ENCODE measurements at regions not wholly inside any gene's neighbourhood (a gene's known extent, or its start where the extent isn't known, plus 50 kb on each side); places are given as distances from the start of the nearest gene placed in this dataset.

DNA sequence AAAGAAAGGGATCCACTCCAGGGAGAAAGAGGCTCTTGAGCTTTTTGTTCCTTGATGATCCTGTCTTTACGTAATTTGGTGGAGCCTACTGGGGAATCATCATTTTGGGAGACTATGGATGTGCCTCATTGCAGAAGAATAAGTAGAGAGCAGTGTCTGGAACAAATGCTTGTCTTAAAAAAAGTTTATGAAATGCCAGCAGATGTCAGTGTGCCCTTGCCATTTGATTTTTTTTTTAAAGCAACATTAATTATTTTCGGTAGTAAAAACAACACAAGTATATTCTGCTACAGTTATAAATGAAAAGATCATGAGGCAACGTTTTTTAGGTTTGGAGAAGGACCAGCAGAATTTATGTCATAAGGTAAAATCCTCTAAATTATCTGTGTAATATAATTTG, 934.8 kb upstream of the EEF2KMT start:
- Histone ChIP-seq H3K27me3 (ENCODE audit: insufficient read depth) (no peaks in the 10 kb centered on the region), H3F3A (replicated peaks; ENCODE audit: low read depth) (no peaks in the 10 kb centered on the region), H3K9me2 (ENCODE audit: insufficient read depth) (no peaks in the 10 kb centered on the region), H3K36me3 (ENCODE audit: insufficient read depth) (no peaks in the 10 kb centered on the region), H3K79me2 (replicated peaks; ENCODE audit: insufficient read depth) (no peaks in the 10 kb centered on the region), H3K27ac (ENCODE audit: low read depth) (no peak overlapping the region), H2AFZ (no peak overlapping the region), H3K4me2 (no peak overlapping the region), H4K20me1 (replicated peaks; ENCODE audit: insufficient read depth) (no peaks in the 10 kb centered on the region), H3K4me1 (ENCODE audit: insufficient read depth) (no peaks in the 10 kb centered on the region), H3K4me3 (no peak overlapping the region)
- ATAC-seq (no peak), DNase-seq (ENCODE audit: low spot score) (no peak)
- H3K27me3 Mint-ChIP-seq (ENCODE audit: insufficient read depth, low read depth, poor library complexity) = peaks cover 5% of the 10 kb centered on the region
- H3K27ac Mint-ChIP-seq = no peak overlapping the region
- TF ChIP-seq, protein P1, sequence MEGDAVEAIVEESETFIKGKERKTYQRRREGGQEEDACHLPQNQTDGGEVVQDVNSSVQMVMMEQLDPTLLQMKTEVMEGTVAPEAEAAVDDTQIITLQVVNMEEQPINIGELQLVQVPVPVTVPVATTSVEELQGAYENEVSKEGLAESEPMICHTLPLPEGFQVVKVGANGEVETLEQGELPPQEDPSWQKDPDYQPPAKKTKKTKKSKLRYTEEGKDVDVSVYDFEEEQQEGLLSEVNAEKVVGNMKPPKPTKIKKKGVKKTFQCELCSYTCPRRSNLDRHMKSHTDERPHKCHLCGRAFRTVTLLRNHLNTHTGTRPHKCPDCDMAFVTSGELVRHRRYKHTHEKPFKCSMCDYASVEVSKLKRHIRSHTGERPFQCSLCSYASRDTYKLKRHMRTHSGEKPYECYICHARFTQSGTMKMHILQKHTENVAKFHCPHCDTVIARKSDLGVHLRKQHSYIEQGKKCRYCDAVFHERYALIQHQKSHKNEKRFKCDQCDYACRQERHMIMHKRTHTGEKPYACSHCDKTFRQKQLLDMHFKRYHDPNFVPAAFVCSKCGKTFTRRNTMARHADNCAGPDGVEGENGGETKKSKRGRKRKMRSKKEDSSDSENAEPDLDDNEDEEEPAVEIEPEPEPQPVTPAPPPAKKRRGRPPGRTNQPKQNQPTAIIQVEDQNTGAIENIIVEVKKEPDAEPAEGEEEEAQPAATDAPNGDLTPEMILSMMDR (conservative IDR thresholded peaks at IDR 0.05; ENCODE audit: low read depth in 2 of 2) = no peak
- TF ChIP-seq EZH2phosphoT487 (IDR thresholded peaks at IDR 0.05; ENCODE audit: unreplicated experiment) (no peak), POLR2AphosphoS5 (IDR thresholded peaks at IDR 0.05; ENCODE audit: low read depth) (no peak), JUNB (IDR thresholded peaks at IDR 0.05; ENCODE audit: unreplicated experiment) (no peak), ZNF331 (CRISPR knock-in tag; IDR thresholded peaks at IDR 0.05; ENCODE audit: low read depth) (no peak), STAT1 (IDR thresholded peaks at IDR 0.05; ENCODE audit: unreplicated experiment) (no peak), EZH2 (IDR thresholded peaks at IDR 0.05; ENCODE audit: low read depth, unreplicated experiment) (no peak), ZNF114 (CRISPR knock-in tag; IDR thresholded peaks at IDR 0.05) (no peak), NANOG (IDR thresholded peaks at IDR 0.05; ENCODE audit: borderline replicate concordance) (no peak), CREB1 (CRISPR knock-in tag; IDR thresholded peaks at IDR 0.05; ENCODE audit: low read depth) (no peak)
- TF ChIP-seq, protein P2, sequence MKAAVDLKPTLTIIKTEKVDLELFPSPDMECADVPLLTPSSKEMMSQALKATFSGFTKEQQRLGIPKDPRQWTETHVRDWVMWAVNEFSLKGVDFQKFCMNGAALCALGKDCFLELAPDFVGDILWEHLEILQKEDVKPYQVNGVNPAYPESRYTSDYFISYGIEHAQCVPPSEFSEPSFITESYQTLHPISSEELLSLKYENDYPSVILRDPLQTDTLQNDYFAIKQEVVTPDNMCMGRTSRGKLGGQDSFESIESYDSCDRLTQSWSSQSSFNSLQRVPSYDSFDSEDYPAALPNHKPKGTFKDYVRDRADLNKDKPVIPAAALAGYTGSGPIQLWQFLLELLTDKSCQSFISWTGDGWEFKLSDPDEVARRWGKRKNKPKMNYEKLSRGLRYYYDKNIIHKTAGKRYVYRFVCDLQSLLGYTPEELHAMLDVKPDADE (IDR thresholded peaks at IDR 0.05) = no peak
- TF ChIP-seq, protein P3, sequence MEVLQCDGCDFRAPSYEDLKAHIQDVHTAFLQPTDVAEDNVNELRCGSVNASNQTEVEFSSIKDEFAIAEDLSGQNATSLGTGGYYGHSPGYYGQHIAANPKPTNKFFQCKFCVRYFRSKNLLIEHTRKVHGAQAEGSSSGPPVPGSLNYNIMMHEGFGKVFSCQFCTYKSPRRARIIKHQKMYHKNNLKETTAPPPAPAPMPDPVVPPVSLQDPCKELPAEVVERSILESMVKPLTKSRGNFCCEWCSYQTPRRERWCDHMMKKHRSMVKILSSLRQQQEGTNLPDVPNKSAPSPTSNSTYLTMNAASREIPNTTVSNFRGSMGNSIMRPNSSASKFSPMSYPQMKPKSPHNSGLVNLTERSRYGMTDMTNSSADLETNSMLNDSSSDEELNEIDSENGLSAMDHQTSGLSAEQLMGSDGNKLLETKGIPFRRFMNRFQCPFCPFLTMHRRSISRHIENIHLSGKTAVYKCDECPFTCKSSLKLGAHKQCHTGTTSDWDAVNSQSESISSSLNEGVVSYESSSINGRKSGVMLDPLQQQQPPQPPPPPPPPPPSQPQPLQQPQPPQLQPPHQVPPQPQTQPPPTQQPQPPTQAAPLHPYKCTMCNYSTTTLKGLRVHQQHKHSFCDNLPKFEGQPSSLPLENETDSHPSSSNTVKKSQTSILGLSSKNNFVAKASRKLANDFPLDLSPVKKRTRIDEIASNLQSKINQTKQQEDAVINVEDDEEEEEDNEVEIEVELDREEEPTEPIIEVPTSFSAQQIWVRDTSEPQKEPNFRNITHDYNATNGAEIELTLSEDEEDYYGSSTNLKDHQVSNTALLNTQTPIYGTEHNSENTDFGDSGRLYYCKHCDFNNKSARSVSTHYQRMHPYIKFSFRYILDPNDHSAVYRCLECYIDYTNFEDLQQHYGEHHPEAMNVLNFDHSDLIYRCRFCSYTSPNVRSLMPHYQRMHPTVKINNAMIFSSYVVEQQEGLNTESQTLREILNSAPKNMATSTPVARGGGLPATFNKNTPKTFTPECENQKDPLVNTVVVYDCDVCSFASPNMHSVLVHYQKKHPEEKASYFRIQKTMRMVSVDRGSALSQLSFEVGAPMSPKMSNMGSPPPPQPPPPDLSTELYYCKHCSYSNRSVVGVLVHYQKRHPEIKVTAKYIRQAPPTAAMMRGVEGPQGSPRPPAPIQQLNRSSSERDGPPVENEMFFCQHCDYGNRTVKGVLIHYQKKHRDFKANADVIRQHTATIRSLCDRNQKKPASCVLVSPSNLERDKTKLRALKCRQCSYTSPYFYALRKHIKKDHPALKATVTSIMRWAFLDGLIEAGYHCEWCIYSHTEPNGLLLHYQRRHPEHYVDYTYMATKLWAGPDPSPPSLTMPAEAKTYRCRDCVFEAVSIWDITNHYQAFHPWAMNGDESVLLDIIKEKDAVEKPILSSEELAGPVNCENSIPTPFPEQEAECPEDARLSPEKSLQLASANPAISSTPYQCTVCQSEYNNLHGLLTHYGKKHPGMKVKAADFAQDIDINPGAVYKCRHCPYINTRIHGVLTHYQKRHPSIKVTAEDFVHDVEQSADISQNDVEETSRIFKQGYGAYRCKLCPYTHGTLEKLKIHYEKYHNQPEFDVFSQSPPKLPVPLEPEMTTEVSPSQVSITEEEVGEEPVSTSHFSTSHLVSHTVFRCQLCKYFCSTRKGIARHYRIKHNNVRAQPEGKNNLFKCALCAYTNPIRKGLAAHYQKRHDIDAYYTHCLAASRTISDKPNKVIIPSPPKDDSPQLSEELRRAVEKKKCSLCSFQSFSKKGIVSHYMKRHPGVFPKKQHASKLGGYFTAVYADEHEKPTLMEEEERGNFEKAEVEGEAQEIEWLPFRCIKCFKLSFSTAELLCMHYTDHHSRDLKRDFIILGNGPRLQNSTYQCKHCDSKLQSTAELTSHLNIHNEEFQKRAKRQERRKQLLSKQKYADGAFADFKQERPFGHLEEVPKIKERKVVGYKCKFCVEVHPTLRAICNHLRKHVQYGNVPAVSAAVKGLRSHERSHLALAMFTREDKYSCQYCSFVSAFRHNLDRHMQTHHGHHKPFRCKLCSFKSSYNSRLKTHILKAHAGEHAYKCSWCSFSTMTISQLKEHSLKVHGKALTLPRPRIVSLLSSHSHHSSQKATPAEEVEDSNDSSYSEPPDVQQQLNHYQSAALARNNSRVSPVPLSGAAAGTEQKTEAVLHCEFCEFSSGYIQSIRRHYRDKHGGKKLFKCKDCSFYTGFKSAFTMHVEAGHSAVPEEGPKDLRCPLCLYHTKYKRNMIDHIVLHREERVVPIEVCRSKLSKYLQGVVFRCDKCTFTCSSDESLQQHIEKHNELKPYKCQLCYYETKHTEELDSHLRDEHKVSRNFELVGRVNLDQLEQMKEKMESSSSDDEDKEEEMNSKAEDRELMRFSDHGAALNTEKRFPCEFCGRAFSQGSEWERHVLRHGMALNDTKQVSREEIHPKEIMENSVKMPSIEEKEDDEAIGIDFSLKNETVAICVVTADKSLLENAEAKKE (CRISPR knock-in tag; IDR thresholded peaks at IDR 0.05) = no peak
- TF ChIP-seq, protein P4, sequence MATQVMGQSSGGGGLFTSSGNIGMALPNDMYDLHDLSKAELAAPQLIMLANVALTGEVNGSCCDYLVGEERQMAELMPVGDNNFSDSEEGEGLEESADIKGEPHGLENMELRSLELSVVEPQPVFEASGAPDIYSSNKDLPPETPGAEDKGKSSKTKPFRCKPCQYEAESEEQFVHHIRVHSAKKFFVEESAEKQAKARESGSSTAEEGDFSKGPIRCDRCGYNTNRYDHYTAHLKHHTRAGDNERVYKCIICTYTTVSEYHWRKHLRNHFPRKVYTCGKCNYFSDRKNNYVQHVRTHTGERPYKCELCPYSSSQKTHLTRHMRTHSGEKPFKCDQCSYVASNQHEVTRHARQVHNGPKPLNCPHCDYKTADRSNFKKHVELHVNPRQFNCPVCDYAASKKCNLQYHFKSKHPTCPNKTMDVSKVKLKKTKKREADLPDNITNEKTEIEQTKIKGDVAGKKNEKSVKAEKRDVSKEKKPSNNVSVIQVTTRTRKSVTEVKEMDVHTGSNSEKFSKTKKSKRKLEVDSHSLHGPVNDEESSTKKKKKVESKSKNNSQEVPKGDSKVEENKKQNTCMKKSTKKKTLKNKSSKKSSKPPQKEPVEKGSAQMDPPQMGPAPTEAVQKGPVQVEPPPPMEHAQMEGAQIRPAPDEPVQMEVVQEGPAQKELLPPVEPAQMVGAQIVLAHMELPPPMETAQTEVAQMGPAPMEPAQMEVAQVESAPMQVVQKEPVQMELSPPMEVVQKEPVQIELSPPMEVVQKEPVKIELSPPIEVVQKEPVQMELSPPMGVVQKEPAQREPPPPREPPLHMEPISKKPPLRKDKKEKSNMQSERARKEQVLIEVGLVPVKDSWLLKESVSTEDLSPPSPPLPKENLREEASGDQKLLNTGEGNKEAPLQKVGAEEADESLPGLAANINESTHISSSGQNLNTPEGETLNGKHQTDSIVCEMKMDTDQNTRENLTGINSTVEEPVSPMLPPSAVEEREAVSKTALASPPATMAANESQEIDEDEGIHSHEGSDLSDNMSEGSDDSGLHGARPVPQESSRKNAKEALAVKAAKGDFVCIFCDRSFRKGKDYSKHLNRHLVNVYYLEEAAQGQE (IDR thresholded peaks at IDR 0.05; ENCODE audit: unreplicated experiment) = no peak
- H3K9me3 Mint-ChIP-seq = no peaks in the 10 kb centered on the region
- peaks cover 3% of the 10 kb centered on the region; the same call in 1 of the 3 replicates for H3K36me3 Mint-ChIP-seq (ENCODE audit: low read depth)
- no peak overlapping the region for H3K4me3 Mint-ChIP-seq
- peaks cover 5% of the 10 kb centered on the region; the same call in 2 of the 3 replicates for H3K4me1 Mint-ChIP-seq
